Hepatocyte (in vitro differentiated cells): ENCODE measurements at regions not wholly inside any gene's neighbourhood (a gene's known extent, or its start where the extent isn't known, plus 50 kb on each side); places are given as distances from the start of the nearest gene placed in this dataset.

Experiments used
- EZH2phosphoT487 ChIP-seq: fragments of 200-600 bp; sonication (generic); IDR thresholded peaks from one replicate; pipeline ENCODE4 v1.6.1; 2018; ENCODE audit warnings: antibody characterized with exemption, mild to moderate bottlenecking, low read depth, moderate library complexity; ENCODE audit not compliant: unreplicated experiment, severe bottlenecking
- TF ChIP-seq, protein P1 (sequence below): fragments of 200-600 bp; sonication (generic); IDR thresholded peaks from 2 replicates; pipeline ENCODE4 v1.5.1; 2016; ENCODE audit warnings: antibody characterized with exemption, mild to moderate bottlenecking; ENCODE audit not compliant: poor library complexity

DNA sequence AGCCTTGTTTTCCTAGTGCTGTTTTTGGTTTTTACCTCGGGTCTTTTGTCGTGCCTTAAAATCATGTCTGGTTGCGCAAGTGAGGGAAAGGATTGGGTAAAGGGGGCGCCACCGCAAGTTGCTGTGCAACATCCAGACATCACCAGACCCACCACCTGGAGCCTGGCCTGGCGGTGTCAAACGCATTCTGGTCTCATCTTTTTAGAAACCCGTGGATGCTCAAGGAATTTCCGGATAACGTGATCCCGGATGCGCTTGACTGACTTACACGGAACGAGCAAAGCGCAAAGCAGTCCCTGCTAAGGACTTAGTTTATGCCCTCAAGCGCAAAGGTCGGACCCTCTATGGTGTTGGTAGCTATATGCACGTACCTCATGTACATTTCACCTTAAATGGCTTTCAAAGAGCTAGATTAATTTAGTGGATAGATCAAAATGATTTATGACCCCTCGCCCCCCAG is 105.2 kb downstream of the OR2B2 start:
- TF ChIP-seq, protein P1, sequence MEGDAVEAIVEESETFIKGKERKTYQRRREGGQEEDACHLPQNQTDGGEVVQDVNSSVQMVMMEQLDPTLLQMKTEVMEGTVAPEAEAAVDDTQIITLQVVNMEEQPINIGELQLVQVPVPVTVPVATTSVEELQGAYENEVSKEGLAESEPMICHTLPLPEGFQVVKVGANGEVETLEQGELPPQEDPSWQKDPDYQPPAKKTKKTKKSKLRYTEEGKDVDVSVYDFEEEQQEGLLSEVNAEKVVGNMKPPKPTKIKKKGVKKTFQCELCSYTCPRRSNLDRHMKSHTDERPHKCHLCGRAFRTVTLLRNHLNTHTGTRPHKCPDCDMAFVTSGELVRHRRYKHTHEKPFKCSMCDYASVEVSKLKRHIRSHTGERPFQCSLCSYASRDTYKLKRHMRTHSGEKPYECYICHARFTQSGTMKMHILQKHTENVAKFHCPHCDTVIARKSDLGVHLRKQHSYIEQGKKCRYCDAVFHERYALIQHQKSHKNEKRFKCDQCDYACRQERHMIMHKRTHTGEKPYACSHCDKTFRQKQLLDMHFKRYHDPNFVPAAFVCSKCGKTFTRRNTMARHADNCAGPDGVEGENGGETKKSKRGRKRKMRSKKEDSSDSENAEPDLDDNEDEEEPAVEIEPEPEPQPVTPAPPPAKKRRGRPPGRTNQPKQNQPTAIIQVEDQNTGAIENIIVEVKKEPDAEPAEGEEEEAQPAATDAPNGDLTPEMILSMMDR, result no peak
- TF ChIP-seq EZH2phosphoT487, result no peak
